HepG2 (cell line): ENCODE measurements at regions not wholly inside any gene's neighbourhood (a gene's known extent, or its start where the extent isn't known, plus 50 kb on each side); places are given as distances from the start of the nearest gene placed in this dataset.

Experiments used
- ATAC-seq: fragments of 200-7000 bp; cut with Tn5 transposase; 3 replicates; pipeline ENCODE4 v1.9.1; 2020; ENCODE audit warnings: mild to moderate bottlenecking, moderate library complexity
- BruUV-seq: library from RNA; stranded (reverse); fragments of 400-500 nt; replicated peaks from 2 replicates; lab custom pipeline; 2021; lab: Mats Ljungman, UMichigan
- CTCF ChIA-PET: fragments of 300-600 bp; formaldehyde crosslinking; extraction: SDS; loops from one replicate; lab custom pipeline; 2021; ENCODE audit warnings: low total read pairs, inconsistent platforms, low intra/inter-chr PET ratio; lab: Yijun Ruan, JAX
- POLR2A ChIA-PET: fragments of 350-600 bp; sonication (Branson Sonifier 250); formaldehyde crosslinking; loops from one replicate; lab custom pipeline; 2020; ENCODE audit warnings: antibody characterized with exemption, inconsistent platforms; lab: Yijun Ruan, JAX
- DNase-seq: peaks from one replicate; pipeline ENCODE4 v3.0.0-alpha.2; 2015; ENCODE audit warnings: low spot score
- FAIRE-seq: peaks from 3 replicates; lab custom pipeline; 2011; peaks lifted over from hg19 to GRCh38; lab: Jason Lieb, UNC
- H2AFZ ChIP-seq: one replicate; pipeline ENCODE4 v1.6.1; 2011; ENCODE audit warnings: low read length, inconsistent platforms
- H3K27ac ChIP-seq: fragments of 300-600 bp; 3 replicates; pipeline ENCODE4 v1.8.0; 2011; ENCODE audit warnings: mixed run types, mild to moderate bottlenecking, mixed read lengths, low read length, inconsistent platforms; ENCODE audit not compliant: insufficient read depth; ENCODE audit errors: extremely low read length
- H3K27me3 ChIP-seq, 2 experiments: fragments of 200-600 bp in 1 of 2; 2 replicates in 1 of 2; 3 replicates in 1 of 2; pipeline versions ENCODE4 v1.6.0 to v1.8.0; 2011; ENCODE audit warnings: low read length in 2 of 2, mild to moderate bottlenecking in 2 of 2, moderate library complexity in 2 of 2, inconsistent platforms in 1 of 2; ENCODE audit not compliant: insufficient read depth in 2 of 2, control insufficient read depth in 1 of 2
- H3K36me3 ChIP-seq, 2 experiments: fragments of 200-600 bp in 1 of 2; replicated peaks in 1 of 2; 2 replicates in 1 of 2; 3 replicates in 1 of 2; pipeline versions ENCODE4 v1.5.1 to v1.8.0; 2011; ENCODE audit warnings: low read length in 2 of 2, inconsistent platforms in 1 of 2; ENCODE audit not compliant: insufficient read depth in 2 of 2, control insufficient read depth in 1 of 2
- H3K4me1 ChIP-seq: 2 replicates; pipeline ENCODE4 v1.5.1; 2012; ENCODE audit warnings: low read length, inconsistent platforms; ENCODE audit not compliant: insufficient read depth
- H3K4me2 ChIP-seq: 2 replicates; pipeline ENCODE4 v1.6.0; 2011; ENCODE audit warnings: low read depth, low read length, inconsistent platforms
- H3K4me3 ChIP-seq, 3 experiments: fragments of 200-600 bp in 1 of 3; sonication (generic), shearing (Covaris generic) in 1 of 3; replicated peaks in 1 of 3; 2 replicates each; pipeline ENCODE4 v1.5.1; 2011 to 2016; ENCODE audit warnings: low read length in 3 of 3, inconsistent platforms in 2 of 3, low read depth in 2 of 3, mild to moderate bottlenecking in 2 of 3, control low read depth in 1 of 3, mixed read lengths in 1 of 3; ENCODE audit not compliant: insufficient read depth in 1 of 3
- H3K79me2 ChIP-seq: one replicate; pipeline ENCODE4 v1.6.1; 2011; ENCODE audit warnings: low read length, inconsistent platforms; ENCODE audit not compliant: insufficient read depth
- H3K9ac ChIP-seq: 2 replicates; pipeline ENCODE4 v1.6.0; 2011; ENCODE audit warnings: mild to moderate bottlenecking, low read depth, low read length, inconsistent platforms; ENCODE audit not compliant: insufficient read depth
- H3K9me3 ChIP-seq: 2 replicates; pipeline ENCODE4 v1.5.1; 2012; ENCODE audit warnings: mild to moderate bottlenecking, low read length
- H4K20me1 ChIP-seq: 2 replicates; pipeline ENCODE4 v1.6.0; 2011; ENCODE audit warnings: inconsistent platforms, mild to moderate bottlenecking, low read length, moderate library complexity; ENCODE audit not compliant: insufficient read depth
- CAMTA2 ChIP-seq: sonication (generic); formaldehyde crosslinking; IDR thresholded peaks from 2 replicates; pipeline ENCODE4 v1.4.0; 2020; ENCODE audit warnings: mild to moderate bottlenecking, missing genetic modification reagents, borderline replicate concordance
- KAT7 ChIP-seq: IDR thresholded peaks from 2 replicates; pipeline ENCODE4 v1.6.1; 2018; ENCODE audit warnings: borderline replicate concordance, missing compliant biosample characterization
- KLF13 ChIP-seq: sonication (generic); formaldehyde crosslinking; IDR thresholded peaks from 2 replicates; pipeline ENCODE4 v1.4.0; 2020; ENCODE audit warnings: mild to moderate bottlenecking, missing genetic modification reagents
- MEIS2 ChIP-seq: sonication (generic); formaldehyde crosslinking; IDR thresholded peaks from 2 replicates; pipeline ENCODE4 v1.9.0; 2021; ENCODE audit warnings: mild to moderate bottlenecking, missing genetic modification reagents
- NFE2 ChIP-seq: sonication (generic); formaldehyde crosslinking; IDR thresholded peaks from 2 replicates; pipeline ENCODE4 v1.4.0; 2020; ENCODE audit warnings: missing genetic modification reagents
- NFE2L2 ChIP-seq: fragments of 150-350 bp; IDR thresholded peaks from 2 replicates; pipeline ENCODE4 v1.6.1; 2014; ENCODE audit warnings: low read length
- POLR2AphosphoS2 ChIP-seq: IDR thresholded peaks from 2 replicates; pipeline ENCODE4 v1.6.1; 2011; ENCODE audit warnings: low read depth, low read length, improper control_type of control experiment
- RARA ChIP-seq: IDR thresholded peaks from 2 replicates; pipeline ENCODE4 v1.6.1; 2016; ENCODE audit warnings: missing genetic modification reagents, missing compliant biosample characterization
- SIX4 ChIP-seq: sonication (generic); formaldehyde crosslinking; IDR thresholded peaks from 2 replicates; pipeline ENCODE4 v1.4.0; 2020; ENCODE audit warnings: missing genetic modification reagents
- SKIL ChIP-seq: sonication (generic); formaldehyde crosslinking; IDR thresholded peaks from 2 replicates; pipeline ENCODE4 v1.8.0; 2022; ENCODE audit warnings: missing genetic modification reagents, mild to moderate bottlenecking, moderate library complexity, borderline replicate concordance
- SPEN ChIP-seq: sonication (generic); formaldehyde crosslinking; IDR thresholded peaks from 2 replicates; pipeline ENCODE4 v1.5.1; 2020; ENCODE audit warnings: low read depth, mild to moderate bottlenecking, missing genetic modification reagents
- ZC3H4 ChIP-seq: sonication (generic); formaldehyde crosslinking; IDR thresholded peaks from 2 replicates; pipeline ENCODE4 v1.4.0; 2020; ENCODE audit warnings: missing genetic modification reagents, borderline replicate concordance
- ZNF615 ChIP-seq: sonication (generic); formaldehyde crosslinking; IDR thresholded peaks from 2 replicates; pipeline ENCODE4 v1.5.0; 2020; ENCODE audit warnings: mild to moderate bottlenecking, missing genetic modification reagents, borderline replicate concordance
- ZNF740 ChIP-seq: sonication (generic); formaldehyde crosslinking; IDR thresholded peaks from 2 replicates; pipeline ENCODE4 v1.4.0; 2020; ENCODE audit warnings: missing genetic modification reagents
- ZNF766 ChIP-seq: sonication (generic); formaldehyde crosslinking; IDR thresholded peaks from 2 replicates; pipeline ENCODE4 v1.5.0; 2020; ENCODE audit warnings: missing genetic modification reagents, borderline replicate concordance
- WGBS: methylation state at CpG from one replicate; pipeline ENCODE4 v1.1.6; 2017; ENCODE audit warnings: low lambda C conversion rate; 5-methylcytosine and 5-hydroxymethylcytosine counted together
- in situ Hi-C: cut with HindIII; loops from 2 replicates; pipeline ENCODE4 v1.10.0; 2017; ENCODE audit warnings: low pct_unique_long_range_greater_than_20kb; ENCODE audit not compliant: extremely low pct_ligation_motif_present
- intact Hi-C: fragments of 100-400 bp; cut with micrococcal nuclease; formaldehyde crosslinking; loops from one replicate; pipeline ENCODE4 v1.10.0; 2022; ENCODE audit not compliant: unreplicated experiment

GRCh38 chr15:38130740-38131498, 121.7 kb upstream of the SPRED1 start:
- BruUV-seq, result no TSS peak
- H2AFZ ChIP-seq, result no peak overlapping the region
- ChIA-PET CTCF (no interaction called here), POLR2A (no interaction called here)
- no peaks in the 10 kb centered on the region for H3K27me3 ChIP-seq
- H3K79me2 ChIP-seq, result no peaks in the 10 kb centered on the region
- no peaks in the 10 kb centered on the region for H3K4me1 ChIP-seq
- H3K4me2 ChIP-seq, result no peak overlapping the region
- H3K9me3 ChIP-seq, result no peaks in the 10 kb centered on the region
- FAIRE-seq, result no peak
- no peak overlapping the region for H3K4me3 ChIP-seq
- in situ Hi-C loops (no loop called here), intact Hi-C loops (no loop called here)
- H3K27ac ChIP-seq, result no peak overlapping the region
- no peak for TF ChIP-seq CAMTA2
- no peak for TF ChIP-seq MEIS2
- TF ChIP-seq SPEN, result no peak
- no peak for TF ChIP-seq KLF13 (CRISPR knock-in tag)
- no peak for TF ChIP-seq SIX4 (CRISPR knock-in tag)
- no peak for TF ChIP-seq POLR2AphosphoS2
- no peak for TF ChIP-seq ZNF766
- no peak for TF ChIP-seq KAT7 (CRISPR knock-in tag)
- TF ChIP-seq ZNF615 (CRISPR knock-in tag), result no peak
- no peak for TF ChIP-seq ZC3H4 (CRISPR knock-in tag)
- TF ChIP-seq NFE2L2, result no peak
- TF ChIP-seq NFE2 (CRISPR knock-in tag), result no peak
- TF ChIP-seq ZNF740 (CRISPR knock-in tag), result no peak
- no peak for TF ChIP-seq RARA (CRISPR knock-in tag)
- TF ChIP-seq SKIL, result no peak
- DNase-seq, result no peak
- no peaks in the 10 kb centered on the region for H4K20me1 ChIP-seq
- no peaks in the 10 kb centered on the region for H3K36me3 ChIP-seq
- WGBS, result 9% methylated on average over 9 of the region's 10 CpGs
- no peak for ATAC-seq
- no peak overlapping the region for H3K9ac ChIP-seq
